ENCODE measurements at regions not wholly inside any gene's neighbourhood (a gene's known extent, or its start where the extent isn't known, plus 50 kb on each side); places are given as distances from the start of the nearest gene placed in this dataset.
"Not testable (repeated sequence)": the region's sequence is repeated elsewhere in the genome, so short reads cannot be mapped to it uniquely, and the experiment has no call there.

DNA sequence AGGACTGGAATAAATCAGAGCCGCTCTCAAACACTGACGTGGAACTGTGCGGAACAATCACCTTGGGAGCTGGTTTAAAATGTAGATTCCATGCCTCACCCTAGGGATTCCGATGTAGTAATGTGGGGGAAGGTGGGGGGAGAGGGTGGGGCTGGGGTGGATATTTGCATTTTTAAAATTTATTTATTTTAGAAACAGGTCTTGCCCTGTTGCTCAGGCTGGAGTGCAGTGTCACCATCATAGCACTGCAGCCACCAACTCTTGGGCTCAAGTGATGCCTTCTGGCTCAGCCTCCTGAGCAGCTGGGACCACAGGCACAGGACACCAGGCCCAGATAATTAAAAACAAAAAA lies 101.9 kb upstream of the SEC22B start:
- TF ChIP-seq, protein P1, sequence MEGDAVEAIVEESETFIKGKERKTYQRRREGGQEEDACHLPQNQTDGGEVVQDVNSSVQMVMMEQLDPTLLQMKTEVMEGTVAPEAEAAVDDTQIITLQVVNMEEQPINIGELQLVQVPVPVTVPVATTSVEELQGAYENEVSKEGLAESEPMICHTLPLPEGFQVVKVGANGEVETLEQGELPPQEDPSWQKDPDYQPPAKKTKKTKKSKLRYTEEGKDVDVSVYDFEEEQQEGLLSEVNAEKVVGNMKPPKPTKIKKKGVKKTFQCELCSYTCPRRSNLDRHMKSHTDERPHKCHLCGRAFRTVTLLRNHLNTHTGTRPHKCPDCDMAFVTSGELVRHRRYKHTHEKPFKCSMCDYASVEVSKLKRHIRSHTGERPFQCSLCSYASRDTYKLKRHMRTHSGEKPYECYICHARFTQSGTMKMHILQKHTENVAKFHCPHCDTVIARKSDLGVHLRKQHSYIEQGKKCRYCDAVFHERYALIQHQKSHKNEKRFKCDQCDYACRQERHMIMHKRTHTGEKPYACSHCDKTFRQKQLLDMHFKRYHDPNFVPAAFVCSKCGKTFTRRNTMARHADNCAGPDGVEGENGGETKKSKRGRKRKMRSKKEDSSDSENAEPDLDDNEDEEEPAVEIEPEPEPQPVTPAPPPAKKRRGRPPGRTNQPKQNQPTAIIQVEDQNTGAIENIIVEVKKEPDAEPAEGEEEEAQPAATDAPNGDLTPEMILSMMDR (IDR thresholded peaks at IDR 0.05): not testable (repeated sequence)
- not testable (repeated sequence) for TF ChIP-seq EZH2 (IDR thresholded peaks at IDR 0.05; ENCODE audit: borderline replicate concordance, insufficient read depth, low read depth, low read length, poor library complexity, severe bottlenecking)

All from B cell (primary cell).